Activated CD8-positive, alpha-beta memory T cell treated with anti-CD3 and anti-CD28 coated beads for 36 hours (primary cell): ENCODE measurements at regions not wholly inside any gene's neighbourhood (a gene's known extent, or its start where the extent isn't known, plus 50 kb on each side); places are given as distances from the start of the nearest gene placed in this dataset.

ENCODE experiments used
- CTCF ChIA-PET: fragments of 350-600 bp; sonication (Branson Sonifier 250); formaldehyde crosslinking; loops from one replicate; lab custom pipeline; 2021; ENCODE audit warnings: antibody characterized with exemption; lab: Charles Lee
- POLR2A ChIA-PET: fragments of 350-600 bp; sonication (Branson Sonifier 250); formaldehyde crosslinking; loops from one replicate; lab custom pipeline; 2021; ENCODE audit warnings: antibody characterized with exemption; lab: Charles Lee

GRCh38 chr9:111152614-111153406 is 114.5 kb upstream of the LPAR1 start:
- POLR2A ChIA-PET, result no interaction called here
- CTCF ChIA-PET, result no interaction called here

GRCh38 chr9:111151537-111151936 is 113.3 kb upstream of the LPAR1 start:
- ChIA-PET CTCF (no interaction called here), POLR2A (no interaction called here)

- ChIA-PET POLR2A (no interaction called here), CTCF (no interaction called here)
Measured at GRCh38 chr9:111150181-111150580, 111.9 kb upstream of the LPAR1 start.

- ChIA-PET POLR2A (no interaction called here), CTCF (no interaction called here)
Measured at GRCh38 chr9:111149018-111149759, 110.9 kb upstream of the LPAR1 start.

DNA sequence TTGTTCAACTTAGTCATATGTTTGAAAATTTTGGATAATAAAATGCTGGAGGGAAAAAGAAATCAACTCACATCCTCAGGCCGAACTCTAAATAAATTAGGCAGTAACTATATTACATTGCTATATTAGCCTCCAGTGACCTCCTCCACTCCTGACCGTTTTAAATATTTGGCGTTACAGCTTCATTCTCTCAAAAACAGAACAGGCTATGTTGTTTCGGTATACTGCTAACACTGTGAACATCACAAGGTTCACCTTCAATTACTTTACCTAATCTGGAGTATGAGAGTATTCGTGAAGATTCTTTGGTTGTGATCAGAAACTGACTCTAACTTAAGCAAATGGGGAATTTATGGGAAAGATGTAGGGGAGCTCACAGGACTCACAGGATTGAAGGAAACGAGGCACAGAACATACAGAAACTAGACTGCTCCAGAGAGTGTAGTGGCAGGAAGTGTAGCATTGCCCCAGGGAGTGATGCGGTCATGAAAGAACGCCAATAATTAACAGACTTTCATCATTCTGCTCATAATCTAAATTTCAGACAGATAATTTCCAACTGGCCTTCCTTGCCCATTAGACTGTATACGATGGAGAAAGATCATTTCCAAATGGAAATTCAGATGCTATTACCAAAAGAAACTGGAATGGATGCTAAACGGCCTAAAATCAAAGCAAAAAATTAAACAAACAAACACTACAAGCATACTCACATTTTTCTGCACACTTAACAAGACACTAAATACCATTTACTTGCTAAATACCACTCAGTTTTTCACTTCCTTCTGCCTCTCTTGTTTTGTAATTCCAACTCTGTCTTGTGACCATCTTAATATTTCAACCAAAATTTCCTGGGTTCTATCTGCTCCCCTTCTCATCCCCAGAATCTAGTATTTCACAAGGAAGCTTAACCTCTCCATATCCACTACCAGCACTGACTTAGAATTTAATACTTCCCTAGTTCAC is 110.1 kb upstream of the LPAR1 start:
- CTCF ChIA-PET, result no interaction called here
- POLR2A ChIA-PET, result no interaction called here

- CTCF ChIA-PET, result no interaction called here
Measured at GRCh38 chr9:111147041-111147440, 108.8 kb upstream of the LPAR1 start.

GRCh38 chr9:111144741-111145140 is 106.5 kb upstream of the LPAR1 start:
- ChIA-PET CTCF (no interaction called here), POLR2A (no interaction called here)

More at GRCh38 chr9:111147041-111147440, 108.8 kb upstream of the LPAR1 start:
- POLR2A ChIA-PET, result no interaction called here

- CTCF ChIA-PET, result no interaction called here
- POLR2A ChIA-PET, result no interaction called here
Measured at GRCh38 chr9:111136180-111136579, 97.9 kb upstream of the LPAR1 start.

- ChIA-PET CTCF (no interaction called here), POLR2A (no interaction called here)
Measured at GRCh38 chr9:111131211-111131610, 92.9 kb upstream of the LPAR1 start.

DNA sequence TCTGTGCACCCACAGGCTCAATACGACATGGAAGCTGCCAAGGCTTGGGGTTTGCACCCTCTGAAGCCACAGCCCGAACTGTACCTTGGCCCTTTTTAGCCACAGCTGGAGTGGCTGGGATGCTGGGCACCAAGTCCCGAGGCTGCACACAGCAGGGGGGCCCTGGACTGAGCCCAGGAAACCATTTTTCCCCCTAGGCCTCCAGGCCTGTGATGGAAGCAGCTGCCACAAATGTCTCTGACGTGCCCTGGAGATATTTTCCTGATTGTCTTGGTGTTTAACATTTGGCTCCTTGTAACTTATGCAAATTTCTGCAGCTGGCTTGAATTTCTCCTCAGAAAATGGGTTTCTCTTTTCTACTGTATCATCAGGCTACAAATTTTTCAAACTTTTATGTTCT is 82.3 kb upstream of the LPAR1 start:
- CTCF ChIA-PET, result no interaction called here
- POLR2A ChIA-PET, result no interaction called here

- ChIA-PET CTCF (no interaction called here), POLR2A (no interaction called here)
Measured at GRCh38 chr9:111118256-111118948, 80.1 kb upstream of the LPAR1 start.

- ChIA-PET CTCF (no interaction called here), POLR2A (no interaction called here)
Measured at GRCh38 chr9:111114486-111114885, 76.2 kb upstream of the LPAR1 start.

DNA sequence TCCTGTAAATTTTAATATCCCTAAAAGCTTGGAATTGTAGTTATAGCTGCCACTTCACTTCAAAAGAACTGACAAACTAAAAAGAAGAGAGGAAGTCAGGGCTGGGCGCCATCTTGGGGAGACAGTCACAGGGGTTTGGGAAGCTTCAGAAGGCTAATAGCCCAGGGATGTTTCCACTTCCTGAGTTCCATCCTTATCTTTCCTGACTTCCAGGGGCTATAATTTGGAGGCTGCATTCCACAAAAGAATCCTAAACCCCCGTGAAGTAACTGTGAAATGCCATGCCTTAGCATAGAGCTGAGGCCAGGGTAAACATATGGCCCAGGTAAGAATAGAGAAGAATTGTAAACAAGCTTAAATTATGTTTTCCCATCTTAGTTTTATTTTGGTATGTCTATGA is 75.4 kb upstream of the LPAR1 start:
- CTCF ChIA-PET, result no interaction called here
- POLR2A ChIA-PET, result no interaction called here

GRCh38 chr9:111110805-111111204 is 72.5 kb upstream of the LPAR1 start:
- CTCF ChIA-PET, result no interaction called here
- POLR2A ChIA-PET, result no interaction called here

GRCh38 chr9:111108946-111109345 is 70.7 kb upstream of the LPAR1 start:
- ChIA-PET CTCF (no interaction called here), POLR2A (no interaction called here)

GRCh38 chr9:111107141-111107540 is 68.9 kb upstream of the LPAR1 start:
- POLR2A ChIA-PET, result no interaction called here
- CTCF ChIA-PET, result no interaction called here

- ChIA-PET POLR2A (no interaction called here), CTCF (no interaction called here)
Measured at GRCh38 chr9:111106202-111106601, 67.9 kb upstream of the LPAR1 start.

DNA sequence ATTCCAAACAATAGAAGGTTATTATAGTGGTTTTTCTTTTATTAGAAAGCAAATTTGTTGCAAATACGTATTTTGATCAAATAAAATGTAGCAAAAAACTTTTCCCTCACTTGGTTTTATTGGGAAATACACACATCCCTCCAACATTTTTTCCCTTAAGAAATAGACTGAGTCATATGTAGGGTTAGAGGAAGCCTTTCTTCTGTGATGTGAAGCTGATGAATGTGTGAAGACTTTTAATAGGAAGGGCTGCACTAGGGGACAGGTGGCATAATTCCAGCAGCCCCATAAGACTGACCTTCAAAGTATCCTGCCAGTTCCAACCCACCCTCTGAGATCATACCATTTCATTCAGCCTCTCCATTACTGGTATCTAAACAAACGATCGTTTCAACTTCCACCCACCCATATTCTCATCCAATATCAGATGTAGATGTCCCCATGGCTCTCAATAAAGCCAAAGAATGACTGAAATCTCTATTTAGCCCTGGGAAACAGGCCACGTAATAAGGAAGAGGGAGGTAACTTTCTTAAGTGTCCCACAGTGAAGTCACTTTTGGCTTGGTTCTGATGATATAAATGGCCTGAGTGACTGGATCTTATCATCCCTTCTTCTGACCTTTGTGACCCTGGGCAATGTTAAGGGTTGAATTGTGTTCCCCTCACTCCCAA is 64.7 kb upstream of the LPAR1 start:
- ChIA-PET POLR2A (no interaction called here), CTCF (no interaction called here)
